Fibroblast of lung (primary cell): ENCODE measurements at regions not wholly inside any gene's neighbourhood (a gene's known extent, or its start where the extent isn't known, plus 50 kb on each side); places are given as distances from the start of the nearest gene placed in this dataset.

ENCODE experiments used
- EZH2 ChIP-seq: IDR thresholded peaks from 2 replicates; pipeline ENCODE4 v1.5.1; 2012; ENCODE audit warnings: low read length, control low read depth, mild to moderate bottlenecking; ENCODE audit errors: missing control alignments
- TF ChIP-seq, protein P1 (sequence below), 2 donors: IDR thresholded peaks in 1 of 2; conservative IDR thresholded peaks in 1 of 2; 1 replicate in 1 of 2; 2 replicates in 1 of 2; pipeline ENCODE4 v1.5.1; 2011 to 2012; ENCODE audit warnings: low read length in 2 of 2, control low read depth in 1 of 2, inconsistent platforms in 1 of 2, low read depth in 1 of 2, mild to moderate bottlenecking in 1 of 2

DNA sequence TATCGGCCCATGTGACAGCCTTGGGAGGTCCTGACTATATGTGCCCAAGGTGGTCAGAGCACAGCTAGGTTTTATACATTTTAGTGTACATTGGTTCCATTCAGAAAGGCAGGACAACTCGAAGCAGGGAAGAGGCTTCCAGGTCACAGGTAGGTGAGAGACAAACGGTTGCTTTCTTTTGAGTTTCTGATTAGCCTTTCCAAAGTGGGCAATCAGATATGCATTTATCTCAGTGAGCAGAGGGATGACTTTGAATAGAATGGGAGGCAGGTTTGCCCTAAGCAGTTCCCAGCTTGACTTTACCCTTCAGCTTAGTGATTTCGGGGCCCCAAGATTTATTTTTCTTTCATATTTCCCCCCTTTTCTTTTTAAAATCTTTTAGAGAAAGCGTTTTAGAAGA is 87.6 kb upstream of the PPP2R5C start:
- TF ChIP-seq, protein P1, sequence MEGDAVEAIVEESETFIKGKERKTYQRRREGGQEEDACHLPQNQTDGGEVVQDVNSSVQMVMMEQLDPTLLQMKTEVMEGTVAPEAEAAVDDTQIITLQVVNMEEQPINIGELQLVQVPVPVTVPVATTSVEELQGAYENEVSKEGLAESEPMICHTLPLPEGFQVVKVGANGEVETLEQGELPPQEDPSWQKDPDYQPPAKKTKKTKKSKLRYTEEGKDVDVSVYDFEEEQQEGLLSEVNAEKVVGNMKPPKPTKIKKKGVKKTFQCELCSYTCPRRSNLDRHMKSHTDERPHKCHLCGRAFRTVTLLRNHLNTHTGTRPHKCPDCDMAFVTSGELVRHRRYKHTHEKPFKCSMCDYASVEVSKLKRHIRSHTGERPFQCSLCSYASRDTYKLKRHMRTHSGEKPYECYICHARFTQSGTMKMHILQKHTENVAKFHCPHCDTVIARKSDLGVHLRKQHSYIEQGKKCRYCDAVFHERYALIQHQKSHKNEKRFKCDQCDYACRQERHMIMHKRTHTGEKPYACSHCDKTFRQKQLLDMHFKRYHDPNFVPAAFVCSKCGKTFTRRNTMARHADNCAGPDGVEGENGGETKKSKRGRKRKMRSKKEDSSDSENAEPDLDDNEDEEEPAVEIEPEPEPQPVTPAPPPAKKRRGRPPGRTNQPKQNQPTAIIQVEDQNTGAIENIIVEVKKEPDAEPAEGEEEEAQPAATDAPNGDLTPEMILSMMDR (conservative IDR thresholded peaks at IDR 0.05 in 1 of 2, IDR thresholded peaks at IDR 0.05 in 1 of 2; ENCODE audit: low read depth in 1 of 2, low read length in 2 of 2): no peak
- no peak for TF ChIP-seq EZH2
